Tibial nerve (tissue), 4 donors: ENCODE measurements at regions not wholly inside any gene's neighbourhood (a gene's known extent, or its start where the extent isn't known, plus 50 kb on each side); places are given as distances from the start of the nearest gene placed in this dataset.

ENCODE experiments used
- DNase-seq, 2 donors: peaks; one replicate each; pipeline ENCODE4 v3.0.0-alpha.2; 2019; ENCODE audit warnings: low spot score in 2 of 2
- H3K27ac ChIP-seq, 4 donors: fragments of 200-600 bp; sonication (generic) in 3 of 4; one replicate each; pipeline ENCODE4 v1.5.1; 2017 to 2019; ENCODE audit warnings: mild to moderate bottlenecking in 1 of 4
- H3K27me3 ChIP-seq, 2 donors: fragments of 200-600 bp; sonication (generic) in 1 of 2; one replicate each; pipeline versions ENCODE4 v1.5.1 to v1.6.0; 2017 to 2019
- H3K36me3 ChIP-seq, 3 donors: fragments of 200-600 bp; sonication (generic); one replicate each; pipeline ENCODE4 v1.5.1; 2018 to 2019
- H3K4me1 ChIP-seq, 4 donors: fragments of 200-600 bp; sonication (generic) in 3 of 4; one replicate each; pipeline ENCODE4 v1.5.1; 2017 to 2019
- H3K4me3 ChIP-seq, 4 donors: fragments of 200-600 bp; sonication (generic) in 3 of 4; one replicate each; pipeline ENCODE4 v1.5.1; 2017 to 2019; ENCODE audit warnings: mild to moderate bottlenecking in 1 of 4, moderate library complexity in 1 of 4
- H3K9me3 ChIP-seq, 4 donors: fragments of 200-600 bp; sonication (generic) in 3 of 4; one replicate each; pipeline ENCODE4 v1.5.1; 2017 to 2019
- CTCF ChIP-seq, 5 experiments: fragments of 200-600 bp in 3 of 5; fragments of 450-650 bp in 2 of 5; sonication (generic) in 3 of 5; IDR thresholded peaks; one replicate each; pipeline ENCODE4 v1.5.1; 2016 to 2019; ENCODE audit warnings: antibody characterized with exemption in 5 of 5, mild to moderate bottlenecking in 3 of 5, moderate library complexity in 2 of 5
- EP300 ChIP-seq, 2 donors: sonication (generic); formaldehyde crosslinking; IDR thresholded peaks; one replicate each; pipeline ENCODE4 v1.6.1; 2017; ENCODE audit warnings: antibody characterized with exemption in 2 of 2, mild to moderate bottlenecking in 1 of 2
- POLR2A ChIP-seq, 2 donors: fragments of 450-650 bp; IDR thresholded peaks; one replicate each; pipeline ENCODE4 v1.6.1; 2017; ENCODE audit warnings: antibody characterized with exemption in 2 of 2, mild to moderate bottlenecking in 2 of 2, moderate library complexity in 2 of 2
- WGBS, 2 donors: methylation state at CpG; one replicate each; pipeline ENCODE4 v1.1.5; 2018; 5-methylcytosine and 5-hydroxymethylcytosine counted together

GRCh38 chr15:46933332-46933731 is 784.0 kb upstream of the SEMA6D start:
- Histone ChIP-seq H3K4me3 (no peak overlapping the region), H3K36me3 (no peaks in the 10 kb centered on the region), H3K4me1 (no peaks in the 10 kb centered on the region), H3K27ac (no peak overlapping the region), H3K9me3 (no peaks in the 10 kb centered on the region), H3K27me3 (no peaks in the 10 kb centered on the region)
- DNase-seq: no peak
- TF ChIP-seq CTCF (IDR thresholded peaks at IDR 0.05) (no peak), EP300 (IDR thresholded peaks at IDR 0.05) (no peak), POLR2A (IDR thresholded peaks at IDR 0.05) (no peak)
- 78 to 81% methylated on average over 4 of the region's 4 CpGs for WGBS, 2 donors

- no peak for DNase-seq
- Histone ChIP-seq H3K4me1 (no peaks in the 10 kb centered on the region), H3K36me3 (no peaks in the 10 kb centered on the region), H3K4me3 (no peak overlapping the region), H3K27ac (no peak overlapping the region), H3K27me3 (no peaks in the 10 kb centered on the region), H3K9me3 (no peaks in the 10 kb centered on the region)
- TF ChIP-seq CTCF (IDR thresholded peaks at IDR 0.05): no peak
- no peak for TF ChIP-seq POLR2A (IDR thresholded peaks at IDR 0.05)
- TF ChIP-seq EP300 (IDR thresholded peaks at IDR 0.05): no peak
- 84 to 86% methylated on average over 2 of the region's 2 CpGs for whole genome bisulfite sequencing, 2 donors
Observed at GRCh38 chr15:46934851-46935250, 782.5 kb upstream of the SEMA6D start.

GRCh38 chr15:46938169-46938568 is 779.1 kb upstream of the SEMA6D start:
- Histone ChIP-seq H3K36me3 (no peaks in the 10 kb centered on the region), H3K27ac (no peak overlapping the region), H3K4me3 (no peak overlapping the region), H3K4me1 (peaks cover 0 to 5% (median 0%) of the 10 kb centered on the region in 4 donors), H3K9me3 (no peaks in the 10 kb centered on the region), H3K27me3 (no peaks in the 10 kb centered on the region)
- DNase-seq: no peak
- no peak for TF ChIP-seq CTCF (IDR thresholded peaks at IDR 0.05)
- no peak for TF ChIP-seq EP300 (IDR thresholded peaks at IDR 0.05)
- TF ChIP-seq POLR2A (IDR thresholded peaks at IDR 0.05): no peak
- WGBS, 2 donors: 59 to 60% methylated on average over 1 of the region's 1 CpG

- no peak for DNase-seq
- H3K36me3 ChIP-seq: no peaks in the 10 kb centered on the region
- H3K9me3 ChIP-seq: no peaks in the 10 kb centered on the region
- no peak overlapping the region for H3K4me3 ChIP-seq
- 72 to 87% methylated on average over 1 of the region's 1 CpG for WGBS, 2 donors
- no peak for TF ChIP-seq CTCF (IDR thresholded peaks at IDR 0.05)
- no peaks in the 10 kb centered on the region for H3K27me3 ChIP-seq
- peaks cover 0 to 5% (median 0%) of the 10 kb centered on the region in 4 donors for H3K4me1 ChIP-seq
- H3K27ac ChIP-seq: no peak overlapping the region
Observed at GRCh38 chr15:46941241-46941640, 776.1 kb upstream of the SEMA6D start.

GRCh38 chr15:46946953-46947352 is 770.4 kb upstream of the SEMA6D start:
- H3K36me3 ChIP-seq: no peaks in the 10 kb centered on the region
- peaks cover 0 to 9% (median 0%) of the 10 kb centered on the region in 4 donors for H3K9me3 ChIP-seq
- DNase-seq: no peak
- H3K4me1 ChIP-seq: no peaks in the 10 kb centered on the region
- no peak overlapping the region for H3K27ac ChIP-seq
- no peak overlapping the region for H3K4me3 ChIP-seq
- no peaks in the 10 kb centered on the region for H3K27me3 ChIP-seq
- WGBS, 2 donors: 70 to 73% methylated on average over 3 of the region's 3 CpGs
- TF ChIP-seq POLR2A (IDR thresholded peaks at IDR 0.05) (no peak), CTCF (IDR thresholded peaks at IDR 0.05) (no peak), EP300 (IDR thresholded peaks at IDR 0.05) (no peak)
